Thoracic aorta (tissue), 2 donors: ENCODE measurements at regions not wholly inside any gene's neighbourhood (a gene's known extent, or its start where the extent isn't known, plus 50 kb on each side); places are given as distances from the start of the nearest gene placed in this dataset.

Experiments
- ATAC-seq: fragments of 150-250 bp; one replicate; pipeline ENCODE4 v1.8.0; 2017; ENCODE audit warnings: low read depth; ENCODE audit not compliant: insufficient number of reproducible peaks, low FRiP score
- DNase-seq: peaks from one replicate; pipeline ENCODE4 v3.0.0-alpha.2; 2020; ENCODE audit warnings: low spot score
- H3K27ac ChIP-seq, 2 donors: fragments of 200-600 bp; sonication (generic); 1 replicate in 1 of 2; 2 replicates in 1 of 2; pipeline ENCODE4 v1.5.1; 2016; ENCODE audit warnings: mild to moderate bottlenecking in 2 of 2, moderate library complexity in 2 of 2
- H3K27me3 ChIP-seq: fragments of 200-600 bp; sonication (generic); replicated peaks from 2 replicates; pipeline ENCODE4 v1.6.0; 2016; ENCODE audit warnings: mild to moderate bottlenecking; ENCODE audit not compliant: insufficient read depth
- H3K36me3 ChIP-seq: fragments of 200-600 bp; sonication (generic); one replicate; pipeline ENCODE4 v1.5.1; 2016
- H3K4me1 ChIP-seq, 2 donors: fragments of 200-600 bp; sonication (generic); 1 replicate in 1 of 2; 2 replicates in 1 of 2; pipeline versions ENCODE4 v1.5.1 to v1.6.0; 2016; ENCODE audit warnings: low read depth in 2 of 2, mild to moderate bottlenecking in 1 of 2; ENCODE audit not compliant: control insufficient read depth in 1 of 2
- H3K4me3 ChIP-seq: fragments of 200-600 bp; sonication (generic); 2 replicates; pipeline ENCODE4 v1.5.1; 2016; ENCODE audit warnings: mild to moderate bottlenecking
- H3K9me3 ChIP-seq: fragments of 200-600 bp; sonication (generic); 2 replicates; pipeline ENCODE4 v1.5.1; 2016
- TF ChIP-seq, protein P1 (sequence below): fragments of 200-600 bp; sonication (generic); IDR thresholded peaks from one replicate; pipeline ENCODE4 v1.5.1; 2019; ENCODE audit warnings: antibody characterized with exemption

DNA sequence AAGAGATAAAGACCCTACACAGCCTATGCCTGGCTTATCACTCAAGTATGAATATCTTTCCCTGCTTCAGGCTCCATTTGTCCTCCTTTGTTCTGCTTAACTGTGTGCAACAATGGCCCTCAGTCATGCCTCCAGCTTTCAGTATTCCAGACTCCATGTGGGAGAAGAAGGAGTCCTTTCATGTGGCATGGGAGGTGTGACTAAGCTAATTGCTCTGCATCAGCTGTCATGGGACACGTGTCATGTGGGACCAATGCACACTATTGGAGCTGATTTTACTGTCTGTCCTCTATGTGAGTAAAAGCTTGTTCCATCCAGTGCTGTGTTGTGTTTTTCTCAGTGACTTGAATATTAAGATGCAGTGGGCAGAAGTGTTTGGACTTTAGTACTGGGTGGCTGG is 1198.3 kb downstream of the OLFM4 start:
- TF ChIP-seq, protein P1, sequence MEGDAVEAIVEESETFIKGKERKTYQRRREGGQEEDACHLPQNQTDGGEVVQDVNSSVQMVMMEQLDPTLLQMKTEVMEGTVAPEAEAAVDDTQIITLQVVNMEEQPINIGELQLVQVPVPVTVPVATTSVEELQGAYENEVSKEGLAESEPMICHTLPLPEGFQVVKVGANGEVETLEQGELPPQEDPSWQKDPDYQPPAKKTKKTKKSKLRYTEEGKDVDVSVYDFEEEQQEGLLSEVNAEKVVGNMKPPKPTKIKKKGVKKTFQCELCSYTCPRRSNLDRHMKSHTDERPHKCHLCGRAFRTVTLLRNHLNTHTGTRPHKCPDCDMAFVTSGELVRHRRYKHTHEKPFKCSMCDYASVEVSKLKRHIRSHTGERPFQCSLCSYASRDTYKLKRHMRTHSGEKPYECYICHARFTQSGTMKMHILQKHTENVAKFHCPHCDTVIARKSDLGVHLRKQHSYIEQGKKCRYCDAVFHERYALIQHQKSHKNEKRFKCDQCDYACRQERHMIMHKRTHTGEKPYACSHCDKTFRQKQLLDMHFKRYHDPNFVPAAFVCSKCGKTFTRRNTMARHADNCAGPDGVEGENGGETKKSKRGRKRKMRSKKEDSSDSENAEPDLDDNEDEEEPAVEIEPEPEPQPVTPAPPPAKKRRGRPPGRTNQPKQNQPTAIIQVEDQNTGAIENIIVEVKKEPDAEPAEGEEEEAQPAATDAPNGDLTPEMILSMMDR, result no peak
- no peak for ATAC-seq
- H3K27me3 ChIP-seq, result no peaks in the 10 kb centered on the region
- no peak overlapping the region for H3K4me3 ChIP-seq
- no peaks in the 10 kb centered on the region for H3K36me3 ChIP-seq
- no peaks in the 10 kb centered on the region for H3K4me1 ChIP-seq
- no peak overlapping the region for H3K27ac ChIP-seq
- DNase-seq, result no peak
- H3K9me3 ChIP-seq, result no peaks in the 10 kb centered on the region

DNA sequence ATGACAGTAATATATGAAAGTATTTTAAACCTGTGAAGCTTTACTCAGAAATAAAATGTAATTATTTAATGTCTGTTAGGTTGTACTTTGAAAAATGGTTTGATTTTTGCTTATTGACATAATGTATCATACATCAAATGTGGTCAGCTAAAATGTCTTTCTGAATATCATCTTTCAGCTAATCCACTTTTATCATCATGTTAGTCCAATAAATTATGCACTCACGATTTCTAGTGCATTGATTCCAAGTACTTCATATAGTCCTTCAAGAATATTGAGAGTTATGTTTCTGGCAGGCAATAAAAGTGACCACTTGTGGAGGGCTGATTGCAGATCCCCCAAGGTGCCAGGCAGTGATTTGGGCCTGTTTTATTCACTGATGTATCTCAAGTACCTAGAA is 1204.1 kb downstream of the OLFM4 start:
- no peak for DNase-seq
- no peak overlapping the region for H3K27ac ChIP-seq

DNA sequence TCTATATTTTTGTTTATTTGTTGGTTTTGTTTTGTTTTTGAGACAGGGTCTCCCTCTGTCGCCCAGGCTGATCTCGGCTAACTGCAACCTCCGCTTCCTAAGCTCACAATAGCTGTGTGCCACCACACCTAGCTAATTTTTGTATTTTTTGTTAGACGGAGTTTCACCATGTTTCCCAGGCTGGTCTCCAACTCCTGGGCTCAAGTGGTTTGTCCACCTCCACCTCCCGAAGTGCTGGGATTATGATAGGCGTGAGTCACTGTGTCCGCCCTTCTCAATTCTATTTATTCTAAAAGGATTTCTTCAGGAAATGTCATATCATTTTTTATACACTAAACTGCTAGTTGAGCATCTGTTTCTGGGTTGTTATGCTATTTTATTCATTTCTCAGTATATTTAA is 1206.0 kb downstream of the OLFM4 start:
- Histone ChIP-seq H3K36me3 (no peaks in the 10 kb centered on the region), H3K9me3 (no peaks in the 10 kb centered on the region), H3K4me3 (no peak overlapping the region), H3K27ac (no peak overlapping the region), H3K27me3 (no peaks in the 10 kb centered on the region), H3K4me1 (no peaks in the 10 kb centered on the region)
- no peak for ATAC-seq
- no peak for DNase-seq
- TF ChIP-seq, protein P1, result no peak

More for the DNA sequence above, 1204.1 kb downstream of the OLFM4 start:
- no peaks in the 10 kb centered on the region for H3K9me3 ChIP-seq
- H3K27me3 ChIP-seq, result no peaks in the 10 kb centered on the region
- TF ChIP-seq, protein P1, result no peak
- no peak overlapping the region for H3K4me3 ChIP-seq
- H3K4me1 ChIP-seq, result no peaks in the 10 kb centered on the region
- no peaks in the 10 kb centered on the region for H3K36me3 ChIP-seq
- no peak for ATAC-seq

DNA sequence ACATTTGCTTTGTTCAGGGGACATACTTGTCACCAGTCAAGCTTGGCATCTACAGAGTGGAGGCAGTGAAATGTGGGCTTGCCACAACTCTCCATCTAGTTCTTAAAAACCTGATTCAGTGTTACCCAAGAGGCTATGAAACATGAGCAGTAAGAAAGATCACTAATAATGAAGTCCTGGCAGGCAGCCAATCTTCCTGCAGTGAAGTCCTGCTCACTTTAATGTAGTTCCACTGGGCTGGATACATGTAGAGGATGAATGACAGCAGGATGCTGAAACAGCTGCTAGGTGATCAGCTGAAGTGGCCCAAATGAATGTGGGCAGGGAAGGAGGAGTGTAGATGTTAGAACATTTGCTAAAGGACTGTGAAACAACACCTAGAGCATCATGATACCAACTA is 1213.1 kb downstream of the OLFM4 start:
- Histone ChIP-seq H3K9me3 (no peaks in the 10 kb centered on the region), H3K27me3 (no peaks in the 10 kb centered on the region), H3K4me3 (no peak overlapping the region), H3K27ac (no peak overlapping the region), H3K36me3 (no peaks in the 10 kb centered on the region), H3K4me1 (no peaks in the 10 kb centered on the region)
- TF ChIP-seq, protein P1, result no peak
- DNase-seq (no peak), ATAC-seq (no peak)

DNA sequence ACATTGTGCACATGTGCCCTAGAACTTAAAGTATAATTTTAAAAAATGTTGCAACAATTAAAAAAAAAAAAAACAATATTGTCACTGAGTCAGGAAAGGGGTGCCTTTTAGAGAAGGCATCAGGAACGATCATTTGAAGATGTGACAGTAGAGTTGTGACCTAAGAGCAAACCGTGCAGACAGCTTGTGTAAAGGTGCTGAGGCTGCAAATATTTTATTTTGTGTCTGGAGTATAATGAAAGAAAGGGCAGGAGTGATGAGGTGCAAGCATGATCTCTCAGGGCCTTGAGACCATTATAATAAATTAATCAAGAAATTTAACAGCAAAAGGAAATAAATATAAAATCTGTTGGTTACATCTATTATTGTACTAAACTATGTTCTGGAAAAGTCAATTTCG is 1219.7 kb downstream of the OLFM4 start:
- DNase-seq (no peak), ATAC-seq (no peak)

More for the DNA sequence above, 1219.7 kb downstream of the OLFM4 start:
- Histone ChIP-seq H3K36me3 (no peaks in the 10 kb centered on the region), H3K27ac (no peak overlapping the region), H3K4me1 (no peaks in the 10 kb centered on the region), H3K4me3 (no peak overlapping the region), H3K27me3 (no peaks in the 10 kb centered on the region), H3K9me3 (no peaks in the 10 kb centered on the region)
- TF ChIP-seq, protein P1, result no peak
